ENCODE measurements at regions not wholly inside any gene's neighbourhood (a gene's known extent, or its start where the extent isn't known, plus 50 kb on each side); places are given as distances from the start of the nearest gene placed in this dataset.

DNA sequence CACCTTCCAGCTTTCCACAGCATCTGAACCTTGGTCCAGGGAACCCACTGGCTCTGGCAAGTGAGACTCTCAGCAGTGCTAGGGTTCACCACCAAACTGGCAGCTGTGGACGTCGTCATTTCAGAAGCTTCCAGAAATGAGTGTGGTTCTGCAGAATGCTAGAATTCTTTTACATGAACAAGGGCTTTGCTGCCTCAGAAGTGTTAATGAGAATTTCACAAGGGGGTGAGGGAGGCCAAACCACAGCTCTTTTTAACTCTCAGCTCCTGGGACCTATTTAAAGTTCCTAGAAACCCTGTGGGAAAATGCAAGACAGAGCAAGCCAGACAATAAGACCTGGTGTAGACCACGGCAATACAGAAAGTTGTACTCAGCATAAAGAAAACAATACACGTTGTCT lies 129.3 kb upstream of the BET1 start:
- no peak for TF ChIP-seq CTCF (IDR thresholded peaks at IDR 0.05)
- H3K36me3 ChIP-seq = no peaks in the 10 kb centered on the region
- DNase-seq = no peak

DNA sequence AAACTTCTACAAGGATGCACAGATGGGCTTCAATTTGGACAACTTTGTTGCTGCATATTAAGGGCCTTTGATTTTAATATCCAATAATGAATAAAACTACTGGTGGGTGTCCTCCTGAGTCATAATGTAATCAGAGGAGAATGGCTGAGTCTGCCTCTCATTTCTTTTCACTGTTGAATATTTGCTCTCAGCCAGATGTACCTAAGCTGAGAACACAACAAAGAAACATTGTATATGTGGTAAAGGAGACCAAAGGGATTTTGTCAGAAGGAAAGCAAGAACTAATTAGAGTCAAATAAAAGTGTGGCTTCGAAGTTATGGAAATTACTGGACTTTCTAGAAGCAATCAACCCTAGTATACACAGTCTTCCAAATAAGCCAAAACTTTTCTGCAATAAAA lies 131.0 kb upstream of the BET1 start:
- Histone ChIP-seq H3K4me3 (no peak overlapping the region), H3K27me3 (no peaks in the 10 kb centered on the region), H3K9ac (ENCODE audit: low read depth in 2 of 2, low read length in 2 of 2) (no peak overlapping the region), H3K4me1 (no peaks in the 10 kb centered on the region), H3K36me3 (no peaks in the 10 kb centered on the region), H3K9me3 (no peaks in the 10 kb centered on the region), H3K27ac (no peak overlapping the region)
- no peak for DNase-seq
- TF ChIP-seq CTCF (IDR thresholded peaks at IDR 0.05) = no peak
- intact Hi-C loops (cut with DNase I) = no loop called here

More for the DNA sequence above, 129.3 kb upstream of the BET1 start:
- H3K4me3 ChIP-seq = no peak overlapping the region
- intact Hi-C loops (cut with DNase I) = no loop called here
- no peak overlapping the region for H3K9ac ChIP-seq (ENCODE audit: low read depth in 2 of 2, low read length in 2 of 2)
- no peaks in the 10 kb centered on the region for H3K9me3 ChIP-seq
- H3K27ac ChIP-seq = no peak overlapping the region
- no peaks in the 10 kb centered on the region for H3K4me1 ChIP-seq
- H3K27me3 ChIP-seq = no peaks in the 10 kb centered on the region

GRCh38 chr7:94142281-94142680 lies 138.1 kb upstream of the BET1 start:
- Histone ChIP-seq H3K9ac (ENCODE audit: low read depth in 2 of 2, low read length in 2 of 2) (no peak overlapping the region), H3K9me3 (no peaks in the 10 kb centered on the region), H3K27ac (no peak overlapping the region), H3K4me3 (no peak overlapping the region), H3K36me3 (no peaks in the 10 kb centered on the region), H3K27me3 (no peaks in the 10 kb centered on the region), H3K4me1 (no peaks in the 10 kb centered on the region)
- no peak for TF ChIP-seq CTCF (IDR thresholded peaks at IDR 0.05)
- intact Hi-C loops (cut with DNase I) = no loop called here
- DNase-seq = no peak

GRCh38 chr7:94145602-94146001 lies 141.4 kb upstream of the BET1 start:
- no peak for TF ChIP-seq CTCF (IDR thresholded peaks at IDR 0.05)
- no peaks in the 10 kb centered on the region for H3K9me3 ChIP-seq
- intact Hi-C loops (cut with DNase I) = no loop called here
- no peak overlapping the region for H3K9ac ChIP-seq (ENCODE audit: low read depth in 2 of 2, low read length in 2 of 2)
- no peaks in the 10 kb centered on the region for H3K27me3 ChIP-seq
- H3K36me3 ChIP-seq = no peaks in the 10 kb centered on the region
- no peak for DNase-seq
- no peaks in the 10 kb centered on the region for H3K4me1 ChIP-seq
- no peak overlapping the region for H3K4me3 ChIP-seq
- H3K27ac ChIP-seq = no peak overlapping the region

GRCh38 chr7:94146408-94146807 lies 142.3 kb upstream of the BET1 start:
- Histone ChIP-seq H3K27ac (no peak overlapping the region), H3K9ac (ENCODE audit: low read depth in 2 of 2, low read length in 2 of 2) (no peak overlapping the region), H3K4me1 (no peaks in the 10 kb centered on the region), H3K27me3 (no peaks in the 10 kb centered on the region), H3K9me3 (no peaks in the 10 kb centered on the region), H3K36me3 (no peaks in the 10 kb centered on the region), H3K4me3 (no peak overlapping the region)
- no peak for DNase-seq
- intact Hi-C loops (cut with DNase I) = no loop called here
- no peak for TF ChIP-seq CTCF (IDR thresholded peaks at IDR 0.05)

All from colonic mucosa (tissue), 4 donors.